H9 (cell line): ENCODE measurements at regions not wholly inside any gene's neighbourhood (a gene's known extent, or its start where the extent isn't known, plus 50 kb on each side); places are given as distances from the start of the nearest gene placed in this dataset.

Experiments
- DNase-seq: peaks from one replicate; pipeline ENCODE4 v3.0.0-alpha.2; 2017
- H2AFZ ChIP-seq: one replicate; pipeline ENCODE4 v1.6.1; 2013; ENCODE audit warnings: mild to moderate bottlenecking, low read length, control low read depth, moderate library complexity
- H2AK5ac ChIP-seq: 2 replicates; pipeline ENCODE4 v1.6.1; 2013; ENCODE audit warnings: low read length, control low read depth, mixed read lengths; ENCODE audit not compliant: insufficient read length
- H2BK120ac ChIP-seq: one replicate; pipeline ENCODE4 v1.6.1; 2013; ENCODE audit warnings: low read depth, mild to moderate bottlenecking, low read length, control low read depth, inconsistent platforms; ENCODE audit not compliant: poor library complexity, severe bottlenecking
- H2BK12ac ChIP-seq: 2 replicates; pipeline ENCODE4 v1.6.1; 2013; ENCODE audit warnings: low read length, control low read depth, mixed read lengths, low read depth; ENCODE audit not compliant: insufficient read length
- H2BK15ac ChIP-seq: 2 replicates; pipeline ENCODE4 v1.6.1; 2013; ENCODE audit warnings: low read depth, low read length, control low read depth
- H2BK20ac ChIP-seq: one replicate; pipeline ENCODE4 v1.6.1; 2013; ENCODE audit warnings: low read depth, mild to moderate bottlenecking, low read length, control low read depth, inconsistent platforms; ENCODE audit not compliant: poor library complexity, severe bottlenecking
- H2BK5ac ChIP-seq: 2 replicates; pipeline ENCODE4 v1.6.1; 2013; ENCODE audit warnings: low read length, control low read depth, mixed read lengths; ENCODE audit not compliant: insufficient read length
- H3K14ac ChIP-seq: 2 replicates; pipeline ENCODE4 v1.6.1; 2013; ENCODE audit warnings: low read length, control low read depth; ENCODE audit not compliant: insufficient read depth
- H3K18ac ChIP-seq: 2 replicates; pipeline ENCODE4 v1.6.1; 2013; ENCODE audit warnings: low read depth, mild to moderate bottlenecking, mixed read lengths, low read length, control low read depth; ENCODE audit not compliant: insufficient read length
- H3K23ac ChIP-seq: 2 replicates; pipeline ENCODE4 v1.6.1; 2013; ENCODE audit warnings: low read length, control low read depth, mixed read lengths, low read depth; ENCODE audit not compliant: insufficient read length
- H3K23me2 ChIP-seq: 2 replicates; pipeline ENCODE4 v1.6.1; 2013; ENCODE audit warnings: low read depth, mild to moderate bottlenecking, mixed read lengths, low read length, control low read depth; ENCODE audit not compliant: insufficient read length, poor library complexity, severe bottlenecking
- H3K27ac ChIP-seq: 2 replicates; pipeline ENCODE4 v1.5.1; 2013; ENCODE audit warnings: low read length, control low read depth, mixed read lengths, low read depth; ENCODE audit not compliant: insufficient read length
- H3K27me3 ChIP-seq: 2 replicates; pipeline ENCODE4 v1.6.1; 2013; ENCODE audit warnings: low read length, control low read depth, inconsistent platforms; ENCODE audit not compliant: insufficient read depth
- H3K4ac ChIP-seq: 2 replicates; pipeline ENCODE4 v1.6.1; 2013; ENCODE audit warnings: low read depth, mild to moderate bottlenecking, control low read depth, inconsistent platforms, low read length, moderate library complexity
- H3K4me1 ChIP-seq: 2 replicates; pipeline ENCODE4 v1.6.1; 2013; ENCODE audit warnings: low read length, control low read depth, inconsistent platforms; ENCODE audit not compliant: insufficient read depth
- H3K4me2 ChIP-seq: 2 replicates; pipeline ENCODE4 v1.6.1; 2013; ENCODE audit warnings: low read length, control low read depth, mixed read lengths; ENCODE audit not compliant: insufficient read length, insufficient read depth
- H3K56ac ChIP-seq: 2 replicates; pipeline ENCODE4 v1.6.1; 2013; ENCODE audit warnings: low read depth, mild to moderate bottlenecking, mixed read lengths, low read length, control low read depth; ENCODE audit not compliant: insufficient read length
- H3K79me1 ChIP-seq: 2 replicates; pipeline ENCODE4 v1.6.1; 2013; ENCODE audit warnings: low read depth, mild to moderate bottlenecking, moderate library complexity, low read length, control low read depth, inconsistent platforms; ENCODE audit not compliant: insufficient read depth, poor library complexity, severe bottlenecking
- H3K79me2 ChIP-seq: 2 replicates; pipeline ENCODE4 v1.6.1; 2013; ENCODE audit warnings: low read length, control low read depth, inconsistent platforms; ENCODE audit not compliant: insufficient read depth
- H3K9ac ChIP-seq: 2 replicates; pipeline ENCODE4 v1.6.1; 2013; ENCODE audit warnings: low read length, control low read depth, mixed read lengths; ENCODE audit not compliant: insufficient read length; ENCODE audit errors: extremely low read depth
- H3K9me3 ChIP-seq: one replicate; pipeline ENCODE4 v1.6.1; 2013; ENCODE audit warnings: low read depth, low read length, inconsistent platforms; ENCODE audit not compliant: control insufficient read depth
- H3T11ph ChIP-seq: one replicate; pipeline ENCODE4 v1.6.1; 2013; ENCODE audit warnings: mild to moderate bottlenecking, low read length, control low read depth, inconsistent platforms
- H4K20me1 ChIP-seq: one replicate; pipeline ENCODE4 v1.6.1; 2013; ENCODE audit not compliant: control insufficient read depth, insufficient read length, insufficient read depth
- H4K5ac ChIP-seq: 2 replicates; pipeline ENCODE4 v1.6.1; 2013; ENCODE audit warnings: low read depth, mild to moderate bottlenecking, mixed read lengths, low read length, control low read depth; ENCODE audit not compliant: insufficient read length
- H4K8ac ChIP-seq: replicated peaks from 2 replicates; pipeline ENCODE4 v1.6.1; 2013; ENCODE audit warnings: low read length, control low read depth, mixed read lengths, low read depth; ENCODE audit not compliant: insufficient read length
- H4K91ac ChIP-seq: 2 replicates; pipeline ENCODE4 v1.6.1; 2013; ENCODE audit warnings: low read depth, mild to moderate bottlenecking, moderate library complexity, mixed read lengths, low read length, control low read depth; ENCODE audit not compliant: insufficient read length
- H3K27ac Mint-ChIP-seq, 3 experiments: 2 replicates in 2 of 3; 3 replicates in 1 of 3; pipeline ENCODE4 v1.8.0; 2020 to 2021; ENCODE audit warnings: mixed read lengths in 3 of 3, mild to moderate bottlenecking in 1 of 3, moderate library complexity in 1 of 3
- H3K27me3 Mint-ChIP-seq: 2 replicates; pipeline ENCODE4 v1.8.0; 2021; ENCODE audit warnings: low read depth, mild to moderate bottlenecking, moderate library complexity, mixed read lengths
- H3K36me3 Mint-ChIP-seq, 3 experiments: 2 replicates in 2 of 3; 3 replicates in 1 of 3; pipeline ENCODE4 v1.8.0; 2020 to 2021; ENCODE audit warnings: low read depth in 3 of 3, mixed read lengths in 3 of 3; ENCODE audit not compliant: insufficient read depth in 1 of 3
- H3K4me1 Mint-ChIP-seq, 2 experiments: 2 replicates each; pipeline ENCODE4 v1.8.0; 2020; ENCODE audit warnings: mixed read lengths in 2 of 2
- H3K4me3 Mint-ChIP-seq, 2 experiments: 2 replicates in 1 of 2; 3 replicates in 1 of 2; pipeline ENCODE4 v1.8.0; 2020 to 2021; ENCODE audit warnings: mild to moderate bottlenecking in 2 of 2, mixed read lengths in 2 of 2, moderate library complexity in 1 of 2
- H3K9me3 Mint-ChIP-seq, 2 experiments: 2 replicates in 1 of 2; 3 replicates in 1 of 2; pipeline ENCODE4 v1.8.0; 2020; ENCODE audit warnings: mild to moderate bottlenecking in 2 of 2, mixed read lengths in 2 of 2, moderate library complexity in 1 of 2
- CTCF ChIP-seq: fragments of 200-600 bp; sonication (generic); conservative IDR thresholded peaks from 3 replicates; pipeline ENCODE4 v1.8.0; 2021; ENCODE audit warnings: antibody characterized with exemption, mild to moderate bottlenecking
- WGBS: extraction: QIAGEN DNeasy Blood & Tissue Kit; methylation state at CpG from one replicate; pipeline ENCODE4 v1.1.7; 2013; ENCODE audit warnings: missing lambda C conversion rate, low lambda C conversion rate, mixed read lengths; ENCODE audit not compliant: insufficient read length; ENCODE audit errors: extremely low coverage; 5-methylcytosine and 5-hydroxymethylcytosine counted together

DNA sequence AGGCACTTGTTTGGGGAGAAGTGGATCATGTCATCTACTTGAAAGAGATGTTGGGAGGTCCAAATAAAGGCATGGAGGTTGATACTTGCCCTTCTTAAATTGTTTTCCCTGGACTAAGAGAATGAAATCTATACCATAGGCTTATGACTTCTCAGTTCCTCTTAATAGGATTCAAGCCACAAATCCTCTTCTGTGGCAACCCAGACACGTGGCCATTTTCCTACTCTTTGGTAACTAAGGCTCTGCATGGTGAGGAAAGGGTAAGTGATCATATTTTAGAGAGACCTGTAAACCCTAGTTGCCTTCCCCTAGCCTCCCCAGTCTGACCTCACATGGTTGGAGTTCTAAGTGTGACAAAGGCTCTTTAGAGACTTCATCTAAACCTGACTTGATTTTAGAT is 72.9 kb upstream of the CD44 start:
- H3K56ac ChIP-seq, result no peak overlapping the region
- H3K23ac ChIP-seq, result no peak overlapping the region
- no peaks in the 10 kb centered on the region for H3K79me1 ChIP-seq
- Mint-ChIP-seq H3K27me3 (no peaks in the 10 kb centered on the region; the same call in 1 of the 2 replicates), H3K36me3 (peaks cover 0 to 13% (median 2%) of the 10 kb centered on the region in 3 experiments; a peak in 5 of 7 replicates), H3K4me3 (no peak overlapping the region), H3K4me1 (no peaks in the 10 kb centered on the region), H3K9me3 (peaks cover 8 to 12% of the 10 kb centered on the region in 2 experiments), H3K27ac (no peak overlapping the region)
- no peak overlapping the region for H3K4ac ChIP-seq
- H2AFZ ChIP-seq, result no peak overlapping the region
- no peaks in the 10 kb centered on the region for H3K4me1 ChIP-seq
- H2BK5ac ChIP-seq, result no peak overlapping the region
- H3K9ac ChIP-seq, result no peak overlapping the region
- no CpG with 5 or more reads among the region's 1 CpG for WGBS
- H2BK12ac ChIP-seq, result no peak overlapping the region
- no peak overlapping the region for H4K5ac ChIP-seq
- no peaks in the 10 kb centered on the region for H3K27me3 ChIP-seq
- no peak overlapping the region for H4K91ac ChIP-seq
- no peaks in the 10 kb centered on the region for H3K79me2 ChIP-seq
- H2BK20ac ChIP-seq, result no peak overlapping the region
- H4K8ac ChIP-seq, result no peak overlapping the region
- no peak overlapping the region for H3T11ph ChIP-seq
- H3K18ac ChIP-seq, result no peak overlapping the region
- DNase-seq, result no peak
- no peak for TF ChIP-seq CTCF
- no peak overlapping the region for H3K27ac ChIP-seq
- H3K23me2 ChIP-seq, result no peaks in the 10 kb centered on the region
- no peak overlapping the region for H2BK15ac ChIP-seq
- H3K9me3 ChIP-seq, result no peaks in the 10 kb centered on the region
- no peak overlapping the region for H3K14ac ChIP-seq
- no peak overlapping the region for H2AK5ac ChIP-seq
- no peaks in the 10 kb centered on the region for H4K20me1 ChIP-seq
- no peak overlapping the region for H3K4me2 ChIP-seq
- no peak overlapping the region for H2BK120ac ChIP-seq
